Left lung (tissue), 4 donors: ENCODE measurements at regions not wholly inside any gene's neighbourhood (a gene's known extent, or its start where the extent isn't known, plus 50 kb on each side); places are given as distances from the start of the nearest gene placed in this dataset.

ENCODE experiments used
- ATAC-seq: fragments of 200-7000 bp; cut with Tn5 transposase; one replicate; pipeline ENCODE4 v1.9.1; 2020; ENCODE audit warnings: moderate library complexity
- DNase-seq, 4 donors: peaks; one replicate each; pipeline ENCODE4 v3.0.0-alpha.2; 2013 to 2020
- H3K27ac ChIP-seq, 2 donors: fragments of 200-600 bp; sonication (generic) in 1 of 2; one replicate each; pipeline versions ENCODE4 v1.5.0 to v1.8.0; 2020 to 2021
- H3K27me3 ChIP-seq, 2 donors: fragments of 200-600 bp; sonication (generic) in 1 of 2; one replicate each; pipeline versions ENCODE4 v1.5.0 to v1.8.0; 2020 to 2021
- H3K36me3 ChIP-seq, 2 donors: fragments of 200-600 bp; sonication (generic) in 1 of 2; one replicate each; pipeline versions ENCODE4 v1.5.0 to v1.8.0; 2020 to 2021
- H3K4me1 ChIP-seq, 2 donors: fragments of 200-600 bp; one replicate each; pipeline ENCODE4 v1.8.0; 2021
- H3K4me3 ChIP-seq, 2 donors: fragments of 200-600 bp; sonication (generic) in 1 of 2; one replicate each; pipeline versions ENCODE4 v1.5.0 to v1.8.0; 2020 to 2021; ENCODE audit warnings: mild to moderate bottlenecking in 1 of 2
- H3K9me3 ChIP-seq, 2 donors: fragments of 200-600 bp; sonication (generic) in 1 of 2; one replicate each; pipeline versions ENCODE4 v1.5.0 to v1.8.0; 2020 to 2021
- CTCF ChIP-seq, 2 donors: fragments of 200-600 bp; sonication (generic) in 1 of 2; IDR thresholded peaks; one replicate each; pipeline versions ENCODE4 v1.5.0 to v1.8.0; 2021; ENCODE audit warnings: antibody characterized with exemption in 2 of 2
- intact Hi-C, 2 donors: fragments of 100-400 bp; cut with DNase I; formaldehyde crosslinking; loops; one replicate each; pipeline versions ENCODE4 v1.11.2 to v1.14.2; 2022
- donor health status: DM: no; HTN: yes; CAD: no.
- donor health status: DM: no; HTN: no; CAD: no.

GRCh38 chr6:43856005-43856765, 86.2 kb downstream of the VEGFA start:
- Histone ChIP-seq H3K36me3 (no peaks in the 10 kb centered on the region), H3K4me1 (no peaks in the 10 kb centered on the region), H3K4me3 (no peak overlapping the region), H3K27ac (no peak overlapping the region), H3K9me3 (no peaks in the 10 kb centered on the region), H3K27me3 (no peaks in the 10 kb centered on the region)
- DNase-seq (peak in 1 of 4 donors; percentile 49), ATAC-seq (peak; percentile 73)
- intact Hi-C loops = no loop called here
- TF ChIP-seq CTCF (IDR thresholded peaks at IDR 0.05) = peak; percentile 14 to 46

GRCh38 chr6:43855247-43855646, 85.2 kb downstream of the VEGFA start:
- intact Hi-C loops = no loop called here
- ATAC-seq = no peak
- no peak overlapping the region for H3K4me3 ChIP-seq
- H3K27me3 ChIP-seq = no peaks in the 10 kb centered on the region
- no peak overlapping the region for H3K27ac ChIP-seq
- no peaks in the 10 kb centered on the region for H3K9me3 ChIP-seq
- no peaks in the 10 kb centered on the region for H3K36me3 ChIP-seq
- no peak for DNase-seq
- no peaks in the 10 kb centered on the region for H3K4me1 ChIP-seq
- TF ChIP-seq CTCF (IDR thresholded peaks at IDR 0.05) = no peak

- H3K4me1 ChIP-seq = no peaks in the 10 kb centered on the region
- no peaks in the 10 kb centered on the region for H3K36me3 ChIP-seq
- no peaks in the 10 kb centered on the region for H3K27me3 ChIP-seq
- no peaks in the 10 kb centered on the region for H3K9me3 ChIP-seq
- ATAC-seq = peak; percentile 83
- H3K27ac ChIP-seq = no peak overlapping the region
- DNase-seq = no peak
- no peak overlapping the region for H3K4me3 ChIP-seq
- no peak for TF ChIP-seq CTCF (IDR thresholded peaks at IDR 0.05)
- intact Hi-C loops = no loop called here
Observed at GRCh38 chr6:43853066-43853650, 83.1 kb downstream of the VEGFA start.

- no peaks in the 10 kb centered on the region for H3K9me3 ChIP-seq
- H3K4me3 ChIP-seq = no peak overlapping the region
- no peaks in the 10 kb centered on the region for H3K4me1 ChIP-seq
- no peak overlapping the region for H3K27ac ChIP-seq
- no peak for ATAC-seq
- H3K36me3 ChIP-seq = no peaks in the 10 kb centered on the region
- no peaks in the 10 kb centered on the region for H3K27me3 ChIP-seq
- no peak for DNase-seq
- intact Hi-C loops = no loop called here
- TF ChIP-seq CTCF (IDR thresholded peaks at IDR 0.05) = no peak
Observed at GRCh38 chr6:43852350-43852864, 82.4 kb downstream of the VEGFA start.

GRCh38 chr6:43851204-43851865, 81.3 kb downstream of the VEGFA start:
- DNase-seq (no peak), ATAC-seq (peak; percentile 44)
- H3K4me1 ChIP-seq = no peaks in the 10 kb centered on the region
- TF ChIP-seq CTCF (IDR thresholded peaks at IDR 0.05) = no peak
- H3K36me3 ChIP-seq = no peaks in the 10 kb centered on the region
- H3K27me3 ChIP-seq = no peaks in the 10 kb centered on the region
- no peak overlapping the region for H3K27ac ChIP-seq
- no peaks in the 10 kb centered on the region for H3K9me3 ChIP-seq
- H3K4me3 ChIP-seq = no peak overlapping the region
- intact Hi-C loops = no loop called here
